Epithelial cell of esophagus (primary cell): ENCODE measurements at regions not wholly inside any gene's neighbourhood (a gene's known extent, or its start where the extent isn't known, plus 50 kb on each side); places are given as distances from the start of the nearest gene placed in this dataset.
A peak's percentile ranks its signal among the peaks of the same experiment; 100 is the strongest.
"Not testable (repeated sequence)": the region's sequence is repeated elsewhere in the genome, so short reads cannot be mapped to it uniquely, and the experiment has no call there.

ENCODE experiments used
- DNase-seq: peaks from one replicate; pipeline ENCODE4 v3.0.0; 2010; ENCODE audit warnings: low read depth
- H3K4me3 ChIP-seq: 2 replicates; pipeline ENCODE4 v1.5.1; 2011; ENCODE audit warnings: mild to moderate bottlenecking, low read length, control low read depth
- TF ChIP-seq, protein P1 (sequence below): IDR thresholded peaks from 2 replicates; pipeline ENCODE4 v1.5.1; 2011; ENCODE audit warnings: low read depth, mild to moderate bottlenecking, low read length, control low read depth, inconsistent platforms; ENCODE audit not compliant: insufficient read depth; ENCODE audit errors: missing control alignments

DNA sequence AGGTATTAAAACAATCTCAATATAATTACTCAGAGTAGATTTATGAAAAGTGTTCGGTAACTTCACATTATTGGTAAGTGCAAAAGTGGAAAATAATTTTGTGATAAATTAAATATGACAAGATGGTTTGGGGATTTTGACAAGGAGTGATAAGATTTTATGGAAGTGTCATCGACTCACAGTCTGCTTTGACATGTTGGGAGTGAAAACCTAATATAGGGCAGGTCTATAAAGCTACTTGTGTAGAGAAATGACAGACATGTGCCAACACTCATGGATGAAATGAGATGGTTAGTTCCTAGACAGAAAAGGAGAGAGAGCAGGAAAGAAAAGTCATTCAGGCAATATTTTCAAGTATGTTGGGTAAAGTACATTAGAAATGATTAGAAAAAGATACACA lies 456.8 kb downstream of the TRAM1L1 start:
- no peak for DNase-seq
- no peak overlapping the region for H3K4me3 ChIP-seq
- TF ChIP-seq, protein P1, sequence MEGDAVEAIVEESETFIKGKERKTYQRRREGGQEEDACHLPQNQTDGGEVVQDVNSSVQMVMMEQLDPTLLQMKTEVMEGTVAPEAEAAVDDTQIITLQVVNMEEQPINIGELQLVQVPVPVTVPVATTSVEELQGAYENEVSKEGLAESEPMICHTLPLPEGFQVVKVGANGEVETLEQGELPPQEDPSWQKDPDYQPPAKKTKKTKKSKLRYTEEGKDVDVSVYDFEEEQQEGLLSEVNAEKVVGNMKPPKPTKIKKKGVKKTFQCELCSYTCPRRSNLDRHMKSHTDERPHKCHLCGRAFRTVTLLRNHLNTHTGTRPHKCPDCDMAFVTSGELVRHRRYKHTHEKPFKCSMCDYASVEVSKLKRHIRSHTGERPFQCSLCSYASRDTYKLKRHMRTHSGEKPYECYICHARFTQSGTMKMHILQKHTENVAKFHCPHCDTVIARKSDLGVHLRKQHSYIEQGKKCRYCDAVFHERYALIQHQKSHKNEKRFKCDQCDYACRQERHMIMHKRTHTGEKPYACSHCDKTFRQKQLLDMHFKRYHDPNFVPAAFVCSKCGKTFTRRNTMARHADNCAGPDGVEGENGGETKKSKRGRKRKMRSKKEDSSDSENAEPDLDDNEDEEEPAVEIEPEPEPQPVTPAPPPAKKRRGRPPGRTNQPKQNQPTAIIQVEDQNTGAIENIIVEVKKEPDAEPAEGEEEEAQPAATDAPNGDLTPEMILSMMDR = no peak

DNA sequence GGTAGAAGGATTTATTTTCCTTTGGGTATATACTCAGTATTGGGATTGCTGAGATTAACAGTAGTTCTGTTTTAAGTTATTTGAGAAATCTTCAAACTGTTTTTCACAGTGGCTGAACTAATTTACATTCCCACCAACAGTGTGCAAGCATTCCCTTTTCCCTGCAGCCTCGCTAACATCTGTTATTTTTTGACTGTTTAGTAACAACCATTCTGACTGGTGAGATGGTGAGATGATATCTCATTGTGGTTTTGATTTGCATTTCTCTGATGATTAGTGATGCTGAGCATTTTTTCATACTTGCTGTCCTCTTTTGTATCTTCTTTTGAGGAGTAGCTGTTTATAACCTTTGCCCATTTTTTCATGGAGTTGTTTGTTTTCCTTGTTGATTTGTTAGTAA lies 457.8 kb downstream of the TRAM1L1 start:
- no peak overlapping the region for H3K4me3 ChIP-seq
- no peak for DNase-seq
- TF ChIP-seq, protein P1 = no peak

DNA sequence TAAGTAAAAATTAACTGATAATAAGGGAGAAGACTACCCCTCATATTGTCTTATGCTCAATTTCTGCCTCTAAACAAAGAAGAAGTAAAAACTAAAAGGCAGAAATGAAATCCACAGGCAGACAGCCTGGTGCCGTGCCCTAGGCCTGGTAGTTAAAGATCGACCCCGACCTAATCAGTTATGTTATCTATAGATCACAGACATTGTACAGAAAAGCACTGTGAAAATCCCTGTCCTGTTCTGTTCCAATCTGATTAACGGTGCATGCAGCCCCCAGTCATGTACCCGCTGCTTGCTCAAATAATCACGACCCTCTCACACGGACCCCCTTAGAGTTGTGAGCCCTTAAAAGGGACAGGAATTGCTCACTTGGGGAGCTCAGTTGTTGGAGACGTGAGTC lies 465.9 kb downstream of the TRAM1L1 start:
- DNase-seq, H3K4me3 ChIP-seq: not testable (repeated sequence)

DNA sequence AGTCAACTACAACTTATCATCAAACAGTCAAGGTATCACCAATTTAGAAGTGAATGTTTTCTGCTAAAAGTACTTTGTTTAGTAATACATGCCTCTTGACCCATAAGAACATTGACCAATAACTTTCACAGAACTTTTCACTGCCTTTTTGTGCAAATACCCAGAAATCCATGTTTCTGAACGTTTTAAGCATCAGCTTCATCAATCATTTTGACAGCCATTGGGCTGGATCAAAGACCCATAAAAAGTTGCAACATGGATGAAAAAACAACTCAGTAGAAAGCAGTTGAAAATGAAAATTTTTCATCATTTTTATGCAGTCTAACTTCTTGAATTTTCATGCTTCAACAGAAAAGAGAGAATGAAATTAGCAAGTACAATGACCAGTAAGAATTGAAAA lies 466.7 kb downstream of the TRAM1L1 start:
- H3K4me3 ChIP-seq = no peak overlapping the region
- no peak for DNase-seq
- TF ChIP-seq, protein P1 = no peak

DNA sequence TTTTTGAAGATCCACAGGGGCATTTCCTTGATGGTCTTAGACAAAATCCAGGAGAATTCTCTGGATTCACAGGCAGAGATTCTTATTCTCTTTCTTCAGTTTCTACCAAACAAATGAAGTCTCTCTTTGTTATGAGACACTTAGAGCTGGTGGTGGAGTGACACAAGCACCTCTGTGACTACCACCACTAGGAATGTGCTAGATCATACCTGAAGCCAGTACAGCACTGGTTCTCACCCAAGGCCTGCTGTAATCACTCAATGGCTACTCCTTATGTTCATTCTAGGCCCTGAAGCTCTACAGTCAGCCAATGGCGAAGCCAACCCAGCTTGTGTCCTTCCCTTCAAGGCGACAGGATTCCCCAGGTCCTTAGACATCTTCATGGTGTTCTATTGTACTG lies 482.3 kb downstream of the TRAM1L1 start:
- no peak overlapping the region for H3K4me3 ChIP-seq
- DNase-seq = peak; percentile 86
- TF ChIP-seq, protein P1 = no peak

DNA sequence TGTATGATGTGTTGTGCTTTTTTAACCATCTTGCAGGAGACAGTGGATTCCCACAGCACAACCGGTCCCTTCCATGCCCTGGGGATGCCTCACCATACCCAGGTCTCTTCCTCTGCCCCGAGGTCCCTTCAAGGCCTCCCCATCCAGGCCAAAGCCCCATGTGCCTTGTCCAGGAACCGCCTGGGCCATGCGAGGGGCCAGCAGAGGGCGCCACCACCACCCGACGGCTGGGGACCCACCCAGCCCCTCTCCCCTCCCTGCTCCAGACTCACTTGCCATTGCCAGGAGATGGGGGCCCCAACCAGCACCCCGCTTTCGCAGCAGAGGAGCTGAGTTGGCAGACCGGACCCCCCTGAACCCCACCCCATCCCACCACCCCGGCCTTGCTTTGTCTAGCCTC lies 485.5 kb downstream of the TRAM1L1 start:
- no peak for DNase-seq
- TF ChIP-seq, protein P1 = no peak
- H3K4me3 ChIP-seq = no peak overlapping the region

DNA sequence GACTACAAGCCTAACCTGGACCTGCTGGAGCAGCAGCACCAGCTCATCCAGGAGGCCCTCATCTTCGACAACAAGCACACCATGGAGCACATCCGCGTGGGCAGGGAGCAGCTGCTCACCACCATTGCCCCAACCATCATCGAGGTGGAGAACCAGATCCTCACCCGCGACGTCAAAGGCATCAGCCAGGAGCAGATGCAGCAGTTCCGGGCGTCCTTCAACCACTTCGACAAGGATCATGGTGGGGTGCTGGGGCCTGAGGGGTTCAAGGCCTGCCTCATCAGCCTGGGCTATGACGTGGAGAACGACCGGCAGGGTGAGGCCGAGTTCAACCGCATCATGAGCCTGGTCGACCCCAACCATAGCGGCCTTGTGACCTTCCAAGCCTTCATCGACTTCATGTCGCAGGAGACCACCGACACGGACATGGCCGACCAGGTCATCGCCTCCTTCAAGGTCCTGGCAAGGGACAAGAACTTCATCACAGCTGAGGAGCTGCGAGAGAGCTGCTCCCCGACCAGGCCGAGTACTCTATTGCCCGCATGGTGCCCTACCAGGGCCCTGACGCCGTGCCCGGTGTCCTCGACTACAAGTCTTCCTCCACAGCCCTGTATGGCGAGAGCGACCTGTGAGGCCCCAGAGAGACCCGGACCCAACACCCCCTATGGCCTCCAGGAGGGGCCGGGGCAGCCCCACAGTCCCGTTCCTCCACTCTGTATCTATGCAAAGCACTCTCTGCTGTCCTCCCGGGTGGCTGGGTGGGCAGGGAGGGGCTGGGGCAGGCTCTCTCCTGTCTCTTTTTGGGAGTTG lies 486.2 kb downstream of the TRAM1L1 start:
- no peak for DNase-seq
- TF ChIP-seq, protein P1 = no peak
- no peak overlapping the region for H3K4me3 ChIP-seq
